ENCODE measurements at regions not wholly inside any gene's neighbourhood (a gene's known extent, or its start where the extent isn't known, plus 50 kb on each side); places are given as distances from the start of the nearest gene placed in this dataset.

GRCh38 chr4:176406736-176407135 is 87.0 kb downstream of the SPCS3 start:
- TF ChIP-seq, protein P1, sequence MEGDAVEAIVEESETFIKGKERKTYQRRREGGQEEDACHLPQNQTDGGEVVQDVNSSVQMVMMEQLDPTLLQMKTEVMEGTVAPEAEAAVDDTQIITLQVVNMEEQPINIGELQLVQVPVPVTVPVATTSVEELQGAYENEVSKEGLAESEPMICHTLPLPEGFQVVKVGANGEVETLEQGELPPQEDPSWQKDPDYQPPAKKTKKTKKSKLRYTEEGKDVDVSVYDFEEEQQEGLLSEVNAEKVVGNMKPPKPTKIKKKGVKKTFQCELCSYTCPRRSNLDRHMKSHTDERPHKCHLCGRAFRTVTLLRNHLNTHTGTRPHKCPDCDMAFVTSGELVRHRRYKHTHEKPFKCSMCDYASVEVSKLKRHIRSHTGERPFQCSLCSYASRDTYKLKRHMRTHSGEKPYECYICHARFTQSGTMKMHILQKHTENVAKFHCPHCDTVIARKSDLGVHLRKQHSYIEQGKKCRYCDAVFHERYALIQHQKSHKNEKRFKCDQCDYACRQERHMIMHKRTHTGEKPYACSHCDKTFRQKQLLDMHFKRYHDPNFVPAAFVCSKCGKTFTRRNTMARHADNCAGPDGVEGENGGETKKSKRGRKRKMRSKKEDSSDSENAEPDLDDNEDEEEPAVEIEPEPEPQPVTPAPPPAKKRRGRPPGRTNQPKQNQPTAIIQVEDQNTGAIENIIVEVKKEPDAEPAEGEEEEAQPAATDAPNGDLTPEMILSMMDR (IDR thresholded peaks at IDR 0.05) = no peak
- no peak for TF ChIP-seq ZFX (IDR thresholded peaks at IDR 0.05; ENCODE audit: borderline replicate concordance)
